ENCODE measurements at regions not wholly inside any gene's neighbourhood (a gene's known extent, or its start where the extent isn't known, plus 50 kb on each side); places are given as distances from the start of the nearest gene placed in this dataset.
A peak's percentile ranks its signal among the peaks of the same experiment; 100 is the strongest.

DNA sequence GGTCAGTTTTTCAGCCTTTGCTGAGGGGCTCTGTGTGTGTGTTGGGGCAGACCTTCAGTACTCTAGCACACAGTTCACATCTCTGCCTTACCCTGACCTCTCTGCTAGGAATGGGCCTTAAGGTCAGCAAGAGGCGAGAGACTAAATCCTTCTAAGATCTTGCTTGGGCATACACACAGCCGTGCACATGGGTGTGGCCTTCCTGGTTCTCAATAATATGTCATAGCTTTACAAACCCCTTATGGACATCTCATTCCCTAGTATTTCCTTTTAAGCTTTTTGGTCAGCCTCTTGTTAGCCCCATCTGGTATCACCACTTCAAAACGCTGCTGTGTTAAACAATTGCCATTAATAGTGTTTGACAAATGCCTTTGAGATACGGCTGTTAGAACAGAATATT lies 69.4 kb upstream of the SPATA13 start:
- Histone ChIP-seq H3K27ac (peak overlapping the region in 7 of 12 donors; percentile 17 to 80 (median 69)), H3K9me3 (no peaks in the 10 kb centered on the region), H3K4me3 (no peak overlapping the region), H3K36me3 (no peaks in the 10 kb centered on the region), H3K4me1 (peaks cover 0 to 41% (median 17%) of the 10 kb centered on the region in 12 donors), H3K27me3 (no peaks in the 10 kb centered on the region)
- intact Hi-C loops (cut with DNase I) = no loop called here
- DNase-seq (no peak), ATAC-seq (peak in 1 of 4 donors; percentile 10)
- TF ChIP-seq, protein P1, sequence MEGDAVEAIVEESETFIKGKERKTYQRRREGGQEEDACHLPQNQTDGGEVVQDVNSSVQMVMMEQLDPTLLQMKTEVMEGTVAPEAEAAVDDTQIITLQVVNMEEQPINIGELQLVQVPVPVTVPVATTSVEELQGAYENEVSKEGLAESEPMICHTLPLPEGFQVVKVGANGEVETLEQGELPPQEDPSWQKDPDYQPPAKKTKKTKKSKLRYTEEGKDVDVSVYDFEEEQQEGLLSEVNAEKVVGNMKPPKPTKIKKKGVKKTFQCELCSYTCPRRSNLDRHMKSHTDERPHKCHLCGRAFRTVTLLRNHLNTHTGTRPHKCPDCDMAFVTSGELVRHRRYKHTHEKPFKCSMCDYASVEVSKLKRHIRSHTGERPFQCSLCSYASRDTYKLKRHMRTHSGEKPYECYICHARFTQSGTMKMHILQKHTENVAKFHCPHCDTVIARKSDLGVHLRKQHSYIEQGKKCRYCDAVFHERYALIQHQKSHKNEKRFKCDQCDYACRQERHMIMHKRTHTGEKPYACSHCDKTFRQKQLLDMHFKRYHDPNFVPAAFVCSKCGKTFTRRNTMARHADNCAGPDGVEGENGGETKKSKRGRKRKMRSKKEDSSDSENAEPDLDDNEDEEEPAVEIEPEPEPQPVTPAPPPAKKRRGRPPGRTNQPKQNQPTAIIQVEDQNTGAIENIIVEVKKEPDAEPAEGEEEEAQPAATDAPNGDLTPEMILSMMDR (IDR thresholded peaks at IDR 0.05) = no peak
- TF ChIP-seq POLR2A (IDR thresholded peaks at IDR 0.05) = no peak
- WGBS, 4 donors = 71 to 74% (median 72%) methylated on average over 4 of the region's 4 CpGs

DNA sequence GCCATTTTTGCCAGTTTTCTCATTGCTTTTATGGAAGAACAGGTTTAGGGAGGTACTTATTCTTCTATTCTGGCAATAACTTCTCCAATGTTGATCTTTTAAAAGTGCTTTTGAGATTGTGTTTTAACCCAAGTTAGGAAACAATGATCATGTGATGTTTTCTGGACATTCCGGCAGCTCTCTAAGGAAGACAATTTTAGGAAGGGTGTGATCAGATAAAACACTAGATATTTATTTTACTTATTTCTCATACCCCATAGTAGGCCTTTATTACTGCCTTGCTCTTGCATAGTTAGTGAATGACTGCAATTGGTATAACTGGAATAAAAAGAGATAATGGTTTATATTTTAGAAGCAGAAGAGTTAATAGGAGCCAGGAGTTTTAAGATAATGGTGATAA lies 68.4 kb upstream of the SPATA13 start:
- 46 to 71% (median 58%) methylated on average over 1 of the region's 1 CpG for WGBS, 4 donors
- no peak for TF ChIP-seq POLR2A (IDR thresholded peaks at IDR 0.05)
- H3K27ac ChIP-seq = peak overlapping the region; percentile 23 to 80 (median 64)
- no peaks in the 10 kb centered on the region for H3K36me3 ChIP-seq
- DNase-seq = no peak
- peaks cover 0 to 38% (median 16%) of the 10 kb centered on the region in 12 donors for H3K4me1 ChIP-seq
- H3K9me3 ChIP-seq = no peaks in the 10 kb centered on the region
- no peak overlapping the region for H3K4me3 ChIP-seq
- intact Hi-C loops (cut with DNase I) = no loop called here
- peak in 3 of 4 donors; percentile 40 to 73 (median 52) for ATAC-seq
- H3K27me3 ChIP-seq = no peaks in the 10 kb centered on the region

DNA sequence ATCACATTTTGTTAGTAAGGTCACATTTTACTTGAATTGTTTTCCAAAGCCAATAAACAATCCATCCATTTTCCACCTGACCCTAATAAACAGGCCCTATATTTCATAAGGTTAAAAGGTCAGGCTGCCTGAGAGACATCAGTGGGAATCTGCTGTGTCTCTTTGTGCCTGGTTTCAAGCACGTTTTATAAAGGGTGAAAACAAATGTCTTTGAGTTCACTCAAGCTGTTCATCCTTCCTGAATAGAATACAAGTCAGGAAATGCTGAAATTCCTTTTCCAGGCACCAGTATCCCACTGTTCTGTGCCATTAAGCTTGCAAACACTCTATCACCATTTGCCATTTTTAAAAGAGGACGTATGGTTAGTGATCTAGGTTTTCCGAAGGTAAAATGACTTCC lies 67.5 kb upstream of the SPATA13 start:
- intact Hi-C loops (cut with DNase I) = no loop called here
- ATAC-seq = no peak
- Histone ChIP-seq H3K27ac (peak overlapping the region in 10 of 12 donors; percentile 15 to 80 (median 54)), H3K4me1 (peaks cover 0 to 28% (median 8%) of the 10 kb centered on the region in 12 donors), H3K36me3 (no peaks in the 10 kb centered on the region), H3K4me3 (no peak overlapping the region), H3K9me3 (no peaks in the 10 kb centered on the region), H3K27me3 (no peaks in the 10 kb centered on the region)
- WGBS, 4 donors = 78 to 83% (median 83%) methylated on average over 3 of the region's 3 CpGs
- no peak for DNase-seq
- TF ChIP-seq, protein P1 (IDR thresholded peaks at IDR 0.05) = no peak
- no peak for TF ChIP-seq POLR2A (IDR thresholded peaks at IDR 0.05)

DNA sequence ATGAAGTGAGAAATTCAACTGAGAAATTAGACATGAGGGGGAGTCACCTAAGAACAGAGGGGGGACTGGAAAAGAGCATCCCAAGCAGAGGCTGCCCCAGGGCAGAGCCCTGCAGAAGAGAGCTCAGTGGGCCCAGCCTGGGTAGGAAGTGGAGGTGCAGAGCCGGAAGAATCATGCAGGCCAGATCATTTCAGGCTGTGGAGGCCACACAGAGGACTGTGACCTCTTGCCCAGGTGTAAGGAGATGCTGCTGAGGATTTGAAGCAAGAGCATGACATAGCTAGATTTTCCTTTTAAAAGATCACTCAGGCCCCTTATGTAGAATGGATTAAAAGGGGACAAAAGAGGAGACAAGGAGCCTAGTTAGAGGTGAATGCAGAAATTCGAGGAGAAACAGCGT lies 63.9 kb upstream of the SPATA13 start:
- intact Hi-C loops (cut with DNase I) = no loop called here
- ATAC-seq = no peak
- DNase-seq = no peak
- WGBS, 4 donors = 93 to 97% (median 94%) methylated on average over 3 of the region's 3 CpGs
- Histone ChIP-seq H3K4me1 (peaks cover 0 to 20% (median 3%) of the 10 kb centered on the region in 12 donors), H3K36me3 (no peaks in the 10 kb centered on the region), H3K27ac (no peak overlapping the region), H3K27me3 (no peaks in the 10 kb centered on the region), H3K4me3 (no peak overlapping the region), H3K9me3 (no peaks in the 10 kb centered on the region)
- TF ChIP-seq, protein P1 (IDR thresholded peaks at IDR 0.05) = no peak
- no peak for TF ChIP-seq POLR2A (IDR thresholded peaks at IDR 0.05)

DNA sequence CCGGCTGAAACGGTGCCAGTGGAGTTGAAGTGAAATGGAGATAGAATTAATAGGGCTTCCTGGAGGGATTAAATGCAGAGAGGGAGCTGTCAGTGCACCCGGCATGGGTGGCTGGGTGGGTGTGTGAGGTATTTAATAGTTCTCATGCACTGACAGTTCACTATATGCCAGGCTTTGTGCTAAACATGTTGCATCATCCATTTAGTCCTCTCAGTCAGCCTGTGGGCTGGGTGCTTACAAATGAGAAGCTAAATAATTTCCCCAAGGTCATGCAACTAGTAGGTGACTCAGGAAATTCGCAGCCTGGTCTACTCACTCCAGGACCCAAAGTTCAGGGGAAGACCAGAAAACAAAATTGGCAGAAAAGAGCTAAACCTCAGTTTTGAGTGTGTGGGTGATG lies 63.5 kb upstream of the SPATA13 start:
- Histone ChIP-seq H3K36me3 (no peaks in the 10 kb centered on the region), H3K4me3 (no peak overlapping the region), H3K27me3 (no peaks in the 10 kb centered on the region), H3K4me1 (peaks cover 0 to 16% (median 1%) of the 10 kb centered on the region in 12 donors), H3K27ac (no peak overlapping the region), H3K9me3 (no peaks in the 10 kb centered on the region)
- ATAC-seq = no peak
- WGBS, 4 donors = 71 to 93% (median 92%) methylated on average over 4 of the region's 4 CpGs
- intact Hi-C loops (cut with DNase I) = no loop called here
- TF ChIP-seq POLR2A (IDR thresholded peaks at IDR 0.05) = no peak
- no peak for DNase-seq

Measured in heart left ventricle (tissue), 16 donors.